ENCODE measurements at regions not wholly inside any gene's neighbourhood (a gene's known extent, or its start where the extent isn't known, plus 50 kb on each side); places are given as distances from the start of the nearest gene placed in this dataset.

GRCh38 chr14:101118233-101118632, 214.7 kb upstream of the RTL1 start:
- no TSS peak for BruUV-seq (replicated peaks)

More at GRCh38 chr14:101118233-101118632, 214.7 kb upstream of the RTL1 start:
- Histone ChIP-seq H3K4me2 (ENCODE audit: low read depth, low read length) (no peak overlapping the region), H2AK9ac (replicated peaks; ENCODE audit: low read depth, low read length, poor library complexity) (no peak overlapping the region), H3K27ac (ENCODE audit: insufficient read depth, low read length) (no peak overlapping the region), H2AFZ (replicated peaks; ENCODE audit: low read length, poor library complexity) (no peak overlapping the region), H3K27me3 (ENCODE audit: control insufficient read depth, insufficient read depth, low read length) (peaks cover 18% of the 10 kb centered on the region; the same call in 1 of the 2 replicates), H3K56ac (ENCODE audit: extremely low read depth, insufficient read depth, low read length) (no peak overlapping the region), H2AK5ac (ENCODE audit: low read depth, low read length) (no peak overlapping the region), H2BK120ac (ENCODE audit: low read depth, low read length) (no peak overlapping the region), H3K4ac (ENCODE audit: low read depth, low read length) (no peak overlapping the region), H2BK20ac (ENCODE audit: low read depth, low read length) (no peak overlapping the region), H3K9ac (ENCODE audit: low read depth, low read length) (no peak overlapping the region), H3K18ac (ENCODE audit: low read depth, low read length) (no peak overlapping the region), H4K8ac (ENCODE audit: low read depth in 2 of 2, low read length in 2 of 2) (no peak overlapping the region), H2BK15ac (ENCODE audit: low read depth, low read length) (no peak overlapping the region), H3K23ac (ENCODE audit: low read depth, low read length) (no peak overlapping the region), H3K9me3 (ENCODE audit: control insufficient read depth, insufficient read depth, low read length) (no peaks in the 10 kb centered on the region), H3K79me1 (ENCODE audit: low read depth in 1 of 2, low read length in 2 of 2) (no peaks in the 10 kb centered on the region), H3K36me3 (ENCODE audit: control insufficient read depth, insufficient read depth, low read length) (no peaks in the 10 kb centered on the region), H4K20me1 (ENCODE audit: insufficient read depth, low read length) (no peaks in the 10 kb centered on the region), H3K9me1 (ENCODE audit: insufficient read depth, low read length) (no peaks in the 10 kb centered on the region), H3K14ac (replicated peaks; ENCODE audit: low read depth, low read length) (no peak overlapping the region), H4K91ac (ENCODE audit: insufficient read depth, low read depth, low read length) (no peak overlapping the region), H3K4me1 (ENCODE audit: control insufficient read depth, insufficient read depth, low read length) (no peaks in the 10 kb centered on the region), H2BK5ac (ENCODE audit: low read depth, low read length, poor library complexity, severe bottlenecking) (no peak overlapping the region), H3K4me3 (ENCODE audit: insufficient read depth, low read depth, low read length) (no peak overlapping the region), H4K5ac (ENCODE audit: low read depth, low read length) (no peak overlapping the region)
- intact Hi-C loops (cut with micrococcal nuclease) (no loop called here), dilution Hi-C loops (cut with HindIII; ENCODE audit: low sequenced_read_pairs, unreplicated experiment) (no loop called here), in situ Hi-C loops (cut with MboI; ENCODE audit: low sequenced_read_pairs) (no loop called here)
- ATAC-seq (ENCODE audit: low read depth) (no peak), DNase-seq (no peak)
- ChIA-PET CTCF (no interaction called here), POLR2A (ENCODE audit: unreplicated experiment) (no interaction called here)
- no CpG with 5 or more reads among the region's 4 CpGs for WGBS, 2 experiments (ENCODE audit: extremely low coverage in 2 of 2, insufficient read length in 1 of 2)
- TF ChIP-seq USF2 (IDR thresholded peaks at IDR 0.05; ENCODE audit: low read depth, low read length) (no peak), MAFK (IDR thresholded peaks at IDR 0.05; ENCODE audit: low read depth, low read length) (no peak), POLR2A (IDR thresholded peaks at IDR 0.05; ENCODE audit: low read depth, low read length) (no peak), RFX5 (IDR thresholded peaks at IDR 0.05; ENCODE audit: low read depth, low read length) (no peak), CEBPB (IDR thresholded peaks at IDR 0.05; ENCODE audit: low read depth, low read length) (no peak), MXI1 (IDR thresholded peaks at IDR 0.05; ENCODE audit: borderline replicate concordance, low read depth, low read length) (no peak), BHLHE40 (IDR thresholded peaks at IDR 0.05; ENCODE audit: low read depth, low read length) (no peak), CHD1 (IDR thresholded peaks at IDR 0.05; ENCODE audit: low read depth, low read length) (no peak), SMC3 (IDR thresholded peaks at IDR 0.05; ENCODE audit: low read depth, low read length) (no peak), NFE2L2 (IDR thresholded peaks at IDR 0.05; ENCODE audit: low read depth, low read length) (no peak), RCOR1 (IDR thresholded peaks at IDR 0.05; ENCODE audit: insufficient replicate concordance, low read length) (no peak), ELK1 (IDR thresholded peaks at IDR 0.05; ENCODE audit: borderline replicate concordance, low read depth, low read length) (no peak), CTCF (conservative IDR thresholded peaks at IDR 0.05; ENCODE audit: low read depth, low read length) (no peak)
